Neural progenitor cell (in vitro differentiated cells): ENCODE measurements at regions not wholly inside any gene's neighbourhood (a gene's known extent, or its start where the extent isn't known, plus 50 kb on each side); places are given as distances from the start of the nearest gene placed in this dataset.

Source experiments
- CTCF ChIP-seq: fragments of 200-600 bp; sonication (generic); IDR thresholded peaks from 2 replicates; pipeline ENCODE4 v1.5.1; 2017; ENCODE audit warnings: antibody characterized with exemption, mild to moderate bottlenecking
- EZH2 ChIP-seq: fragments of 200-600 bp; sonication (generic); IDR thresholded peaks from 2 replicates; pipeline ENCODE4 v1.6.1; 2017; ENCODE audit warnings: antibody characterized with exemption, mild to moderate bottlenecking, moderate library complexity

GRCh38 chr6:103870970-103871369 lies 988.7 kb downstream of the HACE1 start:
- no peak for TF ChIP-seq CTCF
- no peak for TF ChIP-seq EZH2
